Superior temporal gyrus (tissue), 1 donor: ENCODE measurements at regions not wholly inside any gene's neighbourhood (a gene's known extent, or its start where the extent isn't known, plus 50 kb on each side); places are given as distances from the start of the nearest gene placed in this dataset.

Source experiments
- DNase-seq: peaks from one replicate; pipeline ENCODE4 v3.0.0-alpha.2; 2016; ENCODE audit errors: extremely low spot score

DNA sequence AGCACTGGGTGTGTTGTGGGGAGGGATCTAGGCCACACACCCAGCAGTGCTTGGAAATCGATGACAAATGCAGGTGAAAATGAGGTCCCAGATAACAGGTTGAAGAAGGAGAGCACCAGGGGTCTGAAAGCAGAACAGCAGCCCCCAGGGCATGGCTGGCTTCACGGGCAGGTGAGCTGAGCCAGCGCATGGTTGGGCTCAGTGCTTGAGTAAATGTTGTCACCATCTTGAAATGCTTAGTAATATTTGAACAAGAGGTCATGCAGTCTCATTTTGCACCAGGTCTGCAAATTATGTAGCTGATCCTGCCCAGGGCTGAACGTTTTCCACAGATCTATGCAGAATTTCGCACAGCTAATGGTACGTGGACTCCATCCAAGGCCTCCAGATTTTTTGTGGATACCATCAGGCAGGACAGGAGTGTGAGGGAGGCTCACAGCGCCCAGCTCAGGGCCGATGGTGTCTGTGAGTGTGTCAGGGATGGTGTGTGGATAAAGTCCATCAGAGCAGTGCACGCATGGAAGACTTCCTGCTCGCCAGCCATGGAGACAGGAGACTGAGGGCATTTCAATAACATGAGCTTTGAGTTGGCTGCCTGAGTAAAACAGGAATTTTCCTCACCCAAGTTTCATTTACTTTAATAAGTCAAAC, 53.1 kb upstream of the SNX9 start:
- no peak for DNase-seq

DNA sequence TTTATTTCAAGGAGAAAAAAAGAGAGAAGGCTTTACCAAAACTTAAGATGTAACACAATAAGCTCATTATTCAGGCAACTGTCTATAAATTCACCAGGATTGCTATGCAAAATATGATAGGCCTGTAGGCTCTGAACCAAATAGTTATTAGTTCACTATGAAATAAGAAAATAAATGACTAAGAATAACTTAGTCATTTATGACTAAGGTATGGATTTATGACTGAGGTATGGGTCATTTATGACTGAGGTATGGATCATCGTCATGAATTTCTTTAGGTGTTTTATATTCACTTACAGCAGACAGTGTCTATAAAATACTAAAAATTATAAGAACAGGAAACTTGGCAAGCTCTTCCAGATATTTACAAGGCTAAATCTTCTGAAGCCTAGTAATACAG, 52.1 kb upstream of the SNX9 start:
- no peak for DNase-seq

DNA sequence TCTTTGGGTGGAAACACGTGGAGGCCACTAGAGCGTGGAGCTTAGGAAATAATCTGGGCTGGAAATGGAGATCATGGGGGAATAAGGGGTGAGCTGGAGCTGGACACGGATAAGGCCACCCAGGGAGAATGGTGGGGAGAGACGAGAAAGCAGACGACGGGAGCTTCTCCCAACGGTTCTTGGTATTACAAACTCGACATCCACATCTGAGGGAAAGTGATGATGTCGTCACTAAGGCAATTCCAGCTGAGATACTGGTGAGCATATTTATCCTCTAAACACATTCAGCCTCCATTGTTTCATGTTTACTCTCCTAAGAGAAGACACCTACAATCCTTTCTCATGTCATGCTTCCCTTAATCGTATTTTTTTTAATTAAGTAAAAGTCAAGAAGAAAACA, 50.2 kb upstream of the SNX9 start:
- DNase-seq = no peak
